Spleen (tissue), 7 donors: ENCODE measurements at regions not wholly inside any gene's neighbourhood (a gene's known extent, or its start where the extent isn't known, plus 50 kb on each side); places are given as distances from the start of the nearest gene placed in this dataset.

ENCODE experiments used
- POLR2A ChIP-seq, 3 donors: fragments of 450-650 bp; IDR thresholded peaks; one replicate each; pipeline ENCODE4 v1.5.1; 2017; ENCODE audit warnings: antibody characterized with exemption in 3 of 3, mild to moderate bottlenecking in 1 of 3
- POLR2AphosphoS5 ChIP-seq, 3 donors: sonication (generic); formaldehyde crosslinking; IDR thresholded peaks; one replicate each; pipeline ENCODE4 v1.5.1; 2017; ENCODE audit warnings: antibody characterized with exemption in 3 of 3
- TF ChIP-seq, protein P1 (sequence below), 11 experiments: fragments of 200-600 bp in 7 of 11; fragments of 450-650 bp in 4 of 11; sonication (generic) in 4 of 11; IDR thresholded peaks in 8 of 11; conservative IDR thresholded peaks in 3 of 11; 1 replicate in 7 of 11; 2 replicates in 4 of 11; pipeline versions ENCODE4 v1.4.0 to v1.8.0; 2016 to 2021; ENCODE audit warnings: antibody characterized with exemption in 11 of 11, inconsistent platforms in 4 of 11, mild to moderate bottlenecking in 1 of 11
- donor health status: DM: no; HTN: no; CAD: no; lungs with moderate emphysema.
- donor health status: DM: no; HTN: no; CAD: no.
- donor health status: DM: no; HTN: no; CAD: no.

DNA sequence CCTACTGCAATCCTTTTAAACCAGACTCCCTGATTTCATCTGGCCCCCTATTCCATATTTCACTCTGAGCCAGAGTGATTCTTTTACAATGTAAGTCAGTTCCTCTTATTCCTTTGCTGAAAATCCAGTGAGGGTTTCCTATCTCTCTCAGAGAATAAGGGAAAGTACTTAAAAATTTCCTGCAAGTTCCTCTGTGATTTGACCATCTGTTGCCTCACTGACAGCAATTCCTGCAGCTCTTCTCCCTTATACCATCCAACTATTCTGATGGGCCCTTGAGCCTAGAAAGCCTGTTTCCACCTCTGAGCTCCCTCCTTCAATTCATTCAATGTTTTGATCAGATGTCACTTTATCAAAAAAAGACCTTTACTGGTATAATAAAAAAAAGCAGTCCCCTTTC, 317.1 kb upstream of the CCNH start:
- TF ChIP-seq, protein P1, sequence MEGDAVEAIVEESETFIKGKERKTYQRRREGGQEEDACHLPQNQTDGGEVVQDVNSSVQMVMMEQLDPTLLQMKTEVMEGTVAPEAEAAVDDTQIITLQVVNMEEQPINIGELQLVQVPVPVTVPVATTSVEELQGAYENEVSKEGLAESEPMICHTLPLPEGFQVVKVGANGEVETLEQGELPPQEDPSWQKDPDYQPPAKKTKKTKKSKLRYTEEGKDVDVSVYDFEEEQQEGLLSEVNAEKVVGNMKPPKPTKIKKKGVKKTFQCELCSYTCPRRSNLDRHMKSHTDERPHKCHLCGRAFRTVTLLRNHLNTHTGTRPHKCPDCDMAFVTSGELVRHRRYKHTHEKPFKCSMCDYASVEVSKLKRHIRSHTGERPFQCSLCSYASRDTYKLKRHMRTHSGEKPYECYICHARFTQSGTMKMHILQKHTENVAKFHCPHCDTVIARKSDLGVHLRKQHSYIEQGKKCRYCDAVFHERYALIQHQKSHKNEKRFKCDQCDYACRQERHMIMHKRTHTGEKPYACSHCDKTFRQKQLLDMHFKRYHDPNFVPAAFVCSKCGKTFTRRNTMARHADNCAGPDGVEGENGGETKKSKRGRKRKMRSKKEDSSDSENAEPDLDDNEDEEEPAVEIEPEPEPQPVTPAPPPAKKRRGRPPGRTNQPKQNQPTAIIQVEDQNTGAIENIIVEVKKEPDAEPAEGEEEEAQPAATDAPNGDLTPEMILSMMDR (IDR thresholded peaks at IDR 0.05 in 8 of 11, conservative IDR thresholded peaks at IDR 0.05 in 3 of 11): no peak
- TF ChIP-seq POLR2A (IDR thresholded peaks at IDR 0.05) (no peak), POLR2AphosphoS5 (IDR thresholded peaks at IDR 0.05) (no peak)
